HG02588 (cell line): ENCODE measurements at regions not wholly inside any gene's neighbourhood (a gene's known extent, or its start where the extent isn't known, plus 50 kb on each side); places are given as distances from the start of the nearest gene placed in this dataset.

Source experiments
- ATAC-seq: cut with Tn5 transposase; IDR thresholded peaks from one replicate; pipeline ENCODE4 v1.9.1; 2021; ENCODE audit warnings: mild to moderate bottlenecking, moderate library complexity; ENCODE audit not compliant: unreplicated experiment

DNA sequence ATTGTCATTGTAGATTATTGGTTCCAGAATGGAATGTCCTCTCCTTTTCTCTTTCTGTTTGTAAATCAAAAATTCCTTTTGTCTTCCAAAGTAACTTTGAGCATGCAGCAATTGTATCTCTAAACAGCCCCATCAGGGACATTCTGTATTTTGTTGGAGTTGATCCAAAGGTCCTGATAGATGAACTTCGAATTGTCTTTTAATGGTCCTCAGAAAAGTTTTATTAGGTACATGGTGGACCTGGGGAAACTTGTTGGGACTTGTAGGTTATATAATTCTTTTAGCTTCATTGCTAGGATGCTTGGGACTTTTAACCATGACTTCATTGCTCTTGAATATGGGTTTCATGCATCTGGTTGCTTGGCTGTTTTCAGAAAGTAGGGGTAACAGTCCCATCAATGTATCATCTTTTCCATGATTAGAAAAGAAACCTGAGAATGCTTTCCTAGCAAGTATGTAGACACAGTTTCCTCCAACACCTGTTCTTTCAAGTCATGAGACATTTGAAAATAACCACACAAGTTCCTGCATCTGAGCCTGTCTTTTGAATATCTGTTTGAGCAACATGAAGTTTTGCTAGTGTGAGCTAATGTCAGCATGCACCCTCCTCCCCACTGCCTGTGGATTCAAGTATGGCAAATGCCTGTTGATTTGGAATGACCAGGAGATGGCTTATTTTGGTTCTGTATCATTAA is 413.1 kb downstream of the KCNRG start:
- ATAC-seq, result no peak

DNA sequence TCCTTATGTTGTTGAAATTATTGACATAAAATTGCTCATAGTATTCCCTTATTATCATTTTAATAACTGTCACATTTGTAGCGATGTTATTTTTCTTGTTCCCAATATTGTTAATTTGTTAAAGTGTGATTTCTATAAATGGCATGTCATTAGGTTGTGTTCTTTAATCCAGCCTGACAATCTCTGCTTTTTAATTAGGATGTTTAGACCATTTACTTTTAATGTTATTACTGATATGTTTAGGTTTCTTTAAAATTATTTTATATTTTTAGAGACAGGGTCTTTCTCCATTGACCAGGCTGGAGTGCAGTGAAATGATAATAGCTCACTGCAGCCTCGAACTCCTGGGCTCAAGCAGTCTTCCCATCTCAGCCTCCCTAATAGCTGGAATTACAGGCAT is 408.5 kb downstream of the DLEU7 start:
- ATAC-seq, result no peak

DNA sequence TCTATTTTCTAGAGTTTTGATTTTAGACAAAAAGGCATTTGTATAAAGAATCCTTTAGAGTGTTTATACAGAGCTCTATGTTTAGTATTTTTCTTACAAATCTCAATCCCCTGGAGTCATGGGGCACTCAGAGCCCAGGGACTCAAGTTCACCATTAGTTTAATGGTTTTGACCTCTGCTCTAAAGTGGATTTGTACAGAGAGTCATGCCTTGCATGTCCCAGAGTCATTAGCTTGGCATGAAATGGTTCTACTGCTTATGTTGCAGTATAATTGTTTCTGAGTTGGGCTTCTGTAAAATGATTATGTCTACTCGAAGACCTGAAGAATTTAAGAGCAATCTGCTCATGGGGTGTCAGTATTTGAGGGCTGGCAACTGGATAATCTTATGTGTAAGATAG is 406.2 kb downstream of the DLEU7 start:
- no peak for ATAC-seq

GRCh38 chr13:50438351-50438750 is 405.1 kb downstream of the DLEU7 start:
- no peak for ATAC-seq

- no peak for ATAC-seq
Measured at GRCh38 chr13:50441130-50441529, 402.4 kb downstream of the DLEU7 start.

DNA sequence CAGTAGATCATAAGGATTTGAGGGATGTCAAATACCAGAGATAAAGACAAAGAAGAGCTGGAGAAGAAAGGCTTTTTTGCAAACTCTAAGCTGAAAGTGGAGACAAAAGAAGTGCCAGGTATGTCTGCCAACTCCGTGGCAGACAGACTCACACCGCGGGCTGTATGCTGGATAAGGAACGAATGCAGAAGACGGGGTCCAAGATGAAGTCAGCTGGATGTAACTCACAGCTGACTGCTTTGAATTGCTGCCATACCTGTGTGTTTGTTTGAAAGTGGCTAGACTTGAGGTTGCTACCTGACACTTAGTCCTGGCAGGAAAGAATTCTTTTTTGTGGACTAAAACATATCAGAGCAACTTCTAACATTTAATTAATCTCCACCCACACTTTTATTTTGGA is 398.8 kb downstream of the DLEU7 start:
- no peak for ATAC-seq

GRCh38 chr13:50446611-50447010 is 396.9 kb downstream of the DLEU7 start:
- no peak for ATAC-seq

- no peak for ATAC-seq
Measured at GRCh38 chr13:50448535-50448998, 394.9 kb downstream of the DLEU7 start.

DNA sequence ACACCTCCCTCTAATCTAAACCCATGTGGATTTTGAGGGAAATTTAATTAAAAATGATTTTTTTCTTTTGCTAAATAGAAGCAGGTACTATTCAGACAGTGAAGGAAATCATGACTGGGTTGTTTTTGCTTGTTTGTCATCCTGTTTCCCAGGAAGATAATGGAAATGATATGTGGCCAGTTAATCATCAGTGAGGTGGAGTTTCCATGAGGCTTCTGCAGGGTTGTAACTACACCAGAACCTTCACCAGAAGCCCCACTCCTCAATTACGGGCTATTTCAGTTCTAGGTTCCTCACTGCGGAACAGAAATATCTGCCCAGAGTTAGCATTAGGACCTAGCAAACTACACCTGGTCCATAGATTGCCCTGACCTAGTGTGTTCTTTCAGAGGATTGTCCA is 394.0 kb downstream of the DLEU7 start:
- no peak for ATAC-seq

- no peak for ATAC-seq
Measured at GRCh38 chr13:50450279-50450678, 393.2 kb downstream of the DLEU7 start.

- ATAC-seq, result no peak
Measured at GRCh38 chr13:50451609-50452008, 391.9 kb downstream of the DLEU7 start.

- no peak for ATAC-seq
Measured at GRCh38 chr13:50452028-50452427, 391.5 kb downstream of the DLEU7 start.

DNA sequence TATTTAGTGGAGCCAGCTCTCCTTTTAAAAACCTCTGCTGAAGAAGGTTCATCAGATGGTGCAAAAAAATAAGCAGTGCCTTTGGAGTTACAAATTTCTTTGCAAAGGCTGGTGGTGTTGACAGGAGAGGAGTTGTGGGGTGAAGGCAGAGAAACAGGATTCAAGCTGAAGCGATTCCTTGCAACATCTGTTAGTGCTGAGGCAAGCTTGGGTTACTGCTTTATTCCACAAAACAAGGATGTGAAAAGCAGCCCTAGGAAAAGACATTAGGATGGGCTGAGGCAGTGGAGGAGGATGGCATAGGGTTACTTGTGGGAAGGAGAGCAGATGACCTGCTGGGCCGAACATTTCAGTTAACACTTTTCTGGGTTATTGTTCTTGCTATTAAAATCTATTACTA is 390.7 kb downstream of the DLEU7 start:
- ATAC-seq, result no peak

DNA sequence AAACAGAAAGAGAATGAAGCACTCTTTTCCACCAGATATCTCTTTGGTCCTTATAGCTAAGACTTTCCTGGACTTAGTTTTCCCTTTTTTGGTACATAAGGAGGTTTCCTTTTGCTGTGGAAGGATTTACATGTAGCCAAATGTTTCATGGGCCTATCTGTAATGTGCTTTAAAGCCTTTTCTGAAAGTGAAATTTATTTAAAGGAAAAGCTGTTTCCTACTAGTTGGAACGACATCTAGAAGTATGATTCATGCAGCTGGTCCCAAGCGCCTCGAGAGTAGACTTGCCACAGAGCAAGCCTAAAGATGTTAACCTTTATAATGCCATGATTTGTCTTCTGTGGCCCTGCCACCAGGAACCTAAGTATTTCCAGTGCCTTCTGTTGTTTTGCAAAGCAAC is 390.3 kb downstream of the DLEU7 start:
- no peak for ATAC-seq

DNA sequence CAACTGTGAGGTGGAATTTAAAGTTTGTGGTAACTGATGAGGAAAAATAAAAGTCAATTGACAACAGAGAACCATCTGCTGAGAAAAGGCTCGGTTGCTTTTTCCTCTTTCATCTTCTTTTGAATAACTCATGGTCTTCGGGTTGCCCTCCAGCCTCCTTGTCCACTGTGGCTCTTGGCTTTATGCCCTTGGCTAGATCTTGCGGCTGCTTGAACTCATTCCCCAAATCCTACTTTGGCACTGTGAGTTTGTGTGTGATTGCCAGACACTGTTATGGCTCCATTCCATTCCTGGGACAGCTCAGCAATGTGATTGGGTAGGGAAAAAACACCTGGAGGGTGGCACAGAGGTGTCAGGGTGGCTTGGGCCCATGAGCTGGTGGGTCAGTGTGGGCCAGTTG is 387.4 kb downstream of the DLEU7 start:
- ATAC-seq, result no peak

DNA sequence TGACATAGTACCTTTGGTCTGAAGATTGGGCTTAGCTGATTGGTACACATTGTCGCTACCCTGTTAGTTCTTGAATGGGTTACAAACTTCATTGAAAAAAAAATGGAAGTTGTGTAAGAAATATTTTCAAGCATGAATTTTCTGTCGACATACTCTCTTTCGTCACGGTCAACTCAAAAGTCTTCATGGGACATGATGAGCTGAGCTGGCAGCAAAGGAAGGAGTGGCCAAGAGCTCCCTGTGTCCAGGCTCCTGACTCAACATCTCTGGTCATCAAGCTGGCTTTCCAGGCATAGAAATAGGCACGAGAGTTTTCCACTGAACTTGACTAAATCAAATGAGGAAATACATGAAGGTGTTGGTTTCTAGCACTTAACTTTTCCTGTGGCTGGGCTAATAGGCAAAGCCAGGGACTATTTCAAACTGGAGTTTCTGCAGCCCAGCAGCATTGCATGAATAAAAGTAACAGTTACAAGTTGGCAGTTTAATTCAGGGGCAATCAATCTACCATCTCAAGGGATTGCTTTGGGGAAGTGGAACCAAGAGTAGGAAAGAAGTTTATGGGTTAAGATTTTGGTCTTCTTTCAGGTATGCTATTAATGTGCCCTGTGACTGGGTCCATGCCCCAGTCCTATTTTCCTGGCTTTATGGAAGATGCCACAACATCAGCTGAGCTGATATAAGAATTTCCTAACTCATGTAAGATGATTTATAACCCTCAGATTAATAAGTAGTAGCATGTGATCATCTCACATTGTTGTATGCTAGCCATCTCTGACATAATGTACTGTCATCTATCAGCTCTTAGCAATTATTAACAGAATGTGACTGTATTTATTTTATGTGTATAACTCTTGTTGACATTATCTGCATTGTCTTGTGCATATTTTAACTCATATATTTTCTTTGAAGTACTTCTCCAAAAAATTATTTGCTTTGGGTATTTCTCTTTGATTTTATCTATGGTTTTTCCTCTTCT is 385.8 kb downstream of the DLEU7 start:
- no peak for ATAC-seq

DNA sequence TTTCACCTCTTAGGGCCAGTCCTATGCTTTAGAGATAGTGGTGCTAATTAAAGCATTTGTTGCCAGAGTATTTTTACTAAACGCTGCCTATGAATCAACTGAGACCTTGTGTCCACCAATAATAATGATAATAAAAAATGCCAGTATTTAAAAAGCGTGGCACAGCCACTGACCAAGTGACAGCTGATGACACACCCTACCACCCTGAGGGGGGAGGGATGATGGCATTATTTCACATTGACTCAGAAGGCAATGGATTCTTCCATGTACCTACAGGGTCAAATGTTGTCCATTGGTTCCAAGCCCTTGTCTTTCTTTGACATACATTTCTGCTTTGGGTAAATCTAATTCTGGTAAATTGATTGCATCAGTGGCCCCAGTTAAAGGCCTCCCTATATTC is 384.4 kb downstream of the DLEU7 start:
- no peak for ATAC-seq

DNA sequence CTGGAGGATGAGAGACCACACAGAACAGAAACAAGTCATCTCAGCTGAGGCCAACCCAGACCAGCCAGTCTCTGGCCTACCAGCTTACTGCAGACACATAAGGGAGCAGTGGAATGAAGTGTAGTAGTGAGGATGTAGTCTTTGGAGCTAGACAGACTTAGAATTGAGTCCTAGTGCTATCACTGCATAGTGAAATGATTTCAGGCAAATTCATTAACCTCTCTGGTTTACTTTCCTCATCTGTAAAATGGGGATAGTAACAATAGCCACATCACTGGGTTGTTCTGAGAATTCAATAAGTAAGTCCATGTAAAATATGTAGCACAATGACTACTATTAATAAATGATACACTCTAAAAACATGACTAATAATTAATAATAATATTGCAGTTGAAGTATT is 383.8 kb downstream of the DLEU7 start:
- ATAC-seq, result no peak

DNA sequence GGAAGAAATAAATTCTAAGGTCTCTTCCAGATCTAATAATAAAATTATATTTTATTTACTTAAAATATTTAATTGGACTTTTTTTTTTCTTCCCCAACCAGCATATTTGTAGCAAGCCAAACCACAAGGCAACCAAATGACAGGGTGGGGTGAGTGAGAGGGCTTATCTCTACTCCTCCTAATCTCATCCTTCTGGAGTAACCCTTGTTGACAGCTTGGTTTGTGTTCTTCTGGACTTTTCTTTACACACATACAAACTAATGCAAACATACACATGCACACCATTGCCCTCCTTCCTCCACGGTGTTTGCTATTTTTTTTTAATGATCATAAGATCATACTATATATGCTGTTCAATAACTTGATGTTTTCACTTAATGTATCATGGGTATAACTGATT is 383.1 kb downstream of the DLEU7 start:
- ATAC-seq, result no peak

DNA sequence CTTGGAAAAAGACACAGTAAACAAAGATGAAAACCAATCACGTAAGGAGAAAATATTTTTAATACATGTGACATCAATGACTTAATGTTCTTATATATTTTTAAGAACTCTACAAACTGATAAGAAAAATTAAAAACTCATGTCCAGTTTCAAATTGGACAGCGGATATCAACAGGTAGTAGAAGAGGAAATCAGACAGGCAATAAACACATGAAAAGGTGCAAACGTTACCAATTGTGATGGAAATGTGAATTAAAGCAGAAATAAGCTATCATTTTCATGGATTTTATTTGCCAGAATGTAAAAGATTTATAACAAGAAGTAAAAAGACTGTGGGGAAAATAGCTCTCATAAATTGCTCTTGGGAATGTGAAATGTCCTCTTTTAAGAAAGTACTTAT is 382.3 kb downstream of the DLEU7 start:
- no peak for ATAC-seq

DNA sequence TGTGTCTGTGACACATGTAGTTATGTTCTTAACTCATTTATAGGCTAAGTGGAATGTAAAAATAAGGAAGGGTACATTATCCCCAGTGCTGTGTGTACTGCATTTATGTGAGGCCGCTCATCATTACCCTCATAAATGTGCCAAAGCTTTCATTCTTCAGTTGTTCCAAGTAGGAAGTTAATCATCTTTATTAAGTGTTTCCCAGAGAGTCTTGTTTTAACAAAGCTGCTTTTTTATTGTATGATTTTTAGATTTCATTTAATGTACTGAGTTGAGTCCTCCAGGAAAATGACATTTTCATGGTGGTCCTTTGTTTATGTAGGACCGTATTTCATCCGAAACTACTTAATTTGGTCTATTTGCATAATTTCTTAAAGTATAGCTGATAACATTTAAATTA is 379.8 kb downstream of the DLEU7 start:
- no peak for ATAC-seq
